HepG2 (cell line): ENCODE measurements at regions not wholly inside any gene's neighbourhood (a gene's known extent, or its start where the extent isn't known, plus 50 kb on each side); places are given as distances from the start of the nearest gene placed in this dataset.

ENCODE experiments used
- ATAC-seq: fragments of 200-7000 bp; cut with Tn5 transposase; 3 replicates; pipeline ENCODE4 v1.9.1; 2020; ENCODE audit warnings: mild to moderate bottlenecking, moderate library complexity
- BruUV-seq: library from RNA; stranded (reverse); fragments of 400-500 nt; replicated peaks from 2 replicates; lab custom pipeline; 2021; lab: Mats Ljungman, UMichigan
- CTCF ChIA-PET: fragments of 300-600 bp; formaldehyde crosslinking; extraction: SDS; loops from one replicate; lab custom pipeline; 2021; ENCODE audit warnings: low total read pairs, inconsistent platforms, low intra/inter-chr PET ratio; lab: Yijun Ruan, JAX
- POLR2A ChIA-PET: fragments of 350-600 bp; sonication (Branson Sonifier 250); formaldehyde crosslinking; loops from one replicate; lab custom pipeline; 2020; ENCODE audit warnings: antibody characterized with exemption, inconsistent platforms; lab: Yijun Ruan, JAX
- DNase-seq: peaks from one replicate; pipeline ENCODE4 v3.0.0-alpha.2; 2015; ENCODE audit warnings: low spot score
- FAIRE-seq: peaks from 3 replicates; lab custom pipeline; 2011; peaks lifted over from hg19 to GRCh38; lab: Jason Lieb, UNC
- H2AFZ ChIP-seq: one replicate; pipeline ENCODE4 v1.6.1; 2011; ENCODE audit warnings: low read length, inconsistent platforms
- H3K27ac ChIP-seq: fragments of 300-600 bp; 3 replicates; pipeline ENCODE4 v1.8.0; 2011; ENCODE audit warnings: mixed run types, mild to moderate bottlenecking, mixed read lengths, low read length, inconsistent platforms; ENCODE audit not compliant: insufficient read depth; ENCODE audit errors: extremely low read length
- H3K27me3 ChIP-seq, 2 experiments: fragments of 200-600 bp in 1 of 2; 2 replicates in 1 of 2; 3 replicates in 1 of 2; pipeline versions ENCODE4 v1.6.0 to v1.8.0; 2011; ENCODE audit warnings: low read length in 2 of 2, mild to moderate bottlenecking in 2 of 2, moderate library complexity in 2 of 2, inconsistent platforms in 1 of 2; ENCODE audit not compliant: insufficient read depth in 2 of 2, control insufficient read depth in 1 of 2
- H3K36me3 ChIP-seq, 2 experiments: fragments of 200-600 bp in 1 of 2; replicated peaks in 1 of 2; 2 replicates in 1 of 2; 3 replicates in 1 of 2; pipeline versions ENCODE4 v1.5.1 to v1.8.0; 2011; ENCODE audit warnings: low read length in 2 of 2, inconsistent platforms in 1 of 2; ENCODE audit not compliant: insufficient read depth in 2 of 2, control insufficient read depth in 1 of 2
- H3K4me1 ChIP-seq: 2 replicates; pipeline ENCODE4 v1.5.1; 2012; ENCODE audit warnings: low read length, inconsistent platforms; ENCODE audit not compliant: insufficient read depth
- H3K4me2 ChIP-seq: 2 replicates; pipeline ENCODE4 v1.6.0; 2011; ENCODE audit warnings: low read depth, low read length, inconsistent platforms
- H3K4me3 ChIP-seq, 3 experiments: fragments of 200-600 bp in 1 of 3; sonication (generic), shearing (Covaris generic) in 1 of 3; replicated peaks in 1 of 3; 2 replicates each; pipeline ENCODE4 v1.5.1; 2011 to 2016; ENCODE audit warnings: low read length in 3 of 3, inconsistent platforms in 2 of 3, low read depth in 2 of 3, mild to moderate bottlenecking in 2 of 3, control low read depth in 1 of 3, mixed read lengths in 1 of 3; ENCODE audit not compliant: insufficient read depth in 1 of 3
- H3K79me2 ChIP-seq: one replicate; pipeline ENCODE4 v1.6.1; 2011; ENCODE audit warnings: low read length, inconsistent platforms; ENCODE audit not compliant: insufficient read depth
- H3K9ac ChIP-seq: 2 replicates; pipeline ENCODE4 v1.6.0; 2011; ENCODE audit warnings: mild to moderate bottlenecking, low read depth, low read length, inconsistent platforms; ENCODE audit not compliant: insufficient read depth
- H3K9me3 ChIP-seq: 2 replicates; pipeline ENCODE4 v1.5.1; 2012; ENCODE audit warnings: mild to moderate bottlenecking, low read length
- H4K20me1 ChIP-seq: 2 replicates; pipeline ENCODE4 v1.6.0; 2011; ENCODE audit warnings: inconsistent platforms, mild to moderate bottlenecking, low read length, moderate library complexity; ENCODE audit not compliant: insufficient read depth
- CBX2 ChIP-seq, 2 experiments: fragments of 200-600 bp in 1 of 2; sonication (generic); formaldehyde crosslinking in 1 of 2; IDR thresholded peaks; 2 replicates each; pipeline versions ENCODE4 v1.7.0 to v1.8.1; 2018 to 2022; ENCODE audit warnings: low read depth in 2 of 2, low read length in 1 of 2, mild to moderate bottlenecking in 1 of 2, missing genetic modification reagents in 1 of 2
- PHF21A ChIP-seq: sonication (generic); formaldehyde crosslinking; IDR thresholded peaks from 2 replicates; pipeline ENCODE4 v1.5.0; 2020; ENCODE audit warnings: mild to moderate bottlenecking, missing genetic modification reagents
- THRA ChIP-seq: sonication (generic); formaldehyde crosslinking; IDR thresholded peaks from 2 replicates; pipeline ENCODE4 v1.4.0; 2020; ENCODE audit warnings: missing genetic modification reagents, borderline replicate concordance
- ZBTB1 ChIP-seq: sonication (generic); formaldehyde crosslinking; IDR thresholded peaks from 2 replicates; pipeline ENCODE4 v1.4.0; 2020; ENCODE audit warnings: missing genetic modification reagents, borderline replicate concordance
- ZBTB4 ChIP-seq: sonication (generic); formaldehyde crosslinking; IDR thresholded peaks from 2 replicates; pipeline ENCODE4 v1.4.0; 2020; ENCODE audit warnings: missing genetic modification reagents, mild to moderate bottlenecking, borderline replicate concordance
- ZNF17 ChIP-seq: sonication (generic); formaldehyde crosslinking; IDR thresholded peaks from 2 replicates; pipeline ENCODE4 v1.5.0; 2020; ENCODE audit warnings: mild to moderate bottlenecking, missing genetic modification reagents
- ZNF446 ChIP-seq: sonication (generic); formaldehyde crosslinking; IDR thresholded peaks from 2 replicates; pipeline ENCODE4 v1.5.0; 2020; ENCODE audit warnings: mild to moderate bottlenecking, missing genetic modification reagents
- ZZZ3 ChIP-seq: sonication (generic); formaldehyde crosslinking; IDR thresholded peaks from 2 replicates; pipeline ENCODE4 v1.4.0; 2020; ENCODE audit warnings: missing genetic modification reagents, mild to moderate bottlenecking, borderline replicate concordance
- WGBS: methylation state at CpG from one replicate; pipeline ENCODE4 v1.1.6; 2017; ENCODE audit warnings: low lambda C conversion rate; 5-methylcytosine and 5-hydroxymethylcytosine counted together
- in situ Hi-C: cut with HindIII; loops from 2 replicates; pipeline ENCODE4 v1.10.0; 2017; ENCODE audit warnings: low pct_unique_long_range_greater_than_20kb; ENCODE audit not compliant: extremely low pct_ligation_motif_present
- intact Hi-C: fragments of 100-400 bp; cut with micrococcal nuclease; formaldehyde crosslinking; loops from one replicate; pipeline ENCODE4 v1.10.0; 2022; ENCODE audit not compliant: unreplicated experiment

DNA sequence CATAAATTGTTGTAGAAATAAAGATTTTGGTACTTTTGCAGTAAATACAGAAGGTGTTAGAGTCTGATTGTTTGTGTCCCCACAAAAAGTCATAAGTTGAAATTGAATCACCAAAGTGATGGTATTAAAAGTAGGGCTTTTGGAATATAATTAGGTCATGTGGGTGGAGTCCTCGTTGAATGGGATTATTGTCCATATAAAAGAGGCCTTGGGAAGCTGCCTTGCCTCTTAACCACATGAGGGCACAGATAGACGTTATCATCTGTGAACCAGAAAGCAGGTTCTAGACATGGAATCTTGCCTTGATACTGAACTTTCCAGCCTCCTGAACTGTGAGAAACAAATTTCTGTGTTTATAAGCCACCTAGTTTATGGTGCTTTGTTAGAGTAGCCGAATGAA lies 186.8 kb downstream of the PRR20E start:
- no peak for FAIRE-seq
- no peak for ATAC-seq
- in situ Hi-C loops = no loop called here

More for the DNA sequence above, 186.8 kb downstream of the PRR20E start:
- H3K27ac ChIP-seq = no peak overlapping the region
- H3K36me3 ChIP-seq = no peaks in the 10 kb centered on the region
- intact Hi-C loops = no loop called here
- 0% methylated on average over 3 of the region's 3 CpGs for WGBS
- H2AFZ ChIP-seq = no peak overlapping the region
- H3K9me3 ChIP-seq = peaks cover 10% of the 10 kb centered on the region
- H4K20me1 ChIP-seq = no peaks in the 10 kb centered on the region
- CTCF ChIA-PET = no interaction called here
- POLR2A ChIA-PET = no interaction called here
- H3K79me2 ChIP-seq = no peaks in the 10 kb centered on the region
- H3K4me2 ChIP-seq = no peak overlapping the region
- no peak for DNase-seq
- H3K4me1 ChIP-seq = no peaks in the 10 kb centered on the region
- TF ChIP-seq ZZZ3 (CRISPR knock-in tag) (no peak), CBX2 (IDR thresholded peaks at IDR 0.05; ENCODE audit: low read depth, low read length) (no peak), CBX2 (CRISPR knock-in tag; IDR thresholded peaks at IDR 0.05; ENCODE audit: low read depth) (no peak), ZBTB4 (CRISPR knock-in tag) (no peak), ZNF17 (CRISPR knock-in tag) (no peak), PHF21A (CRISPR knock-in tag) (no peak), THRA (CRISPR knock-in tag) (no peak), ZBTB1 (CRISPR knock-in tag) (no peak), ZNF446 (no peak)
- no TSS peak for BruUV-seq
- H3K9ac ChIP-seq = no peak overlapping the region
- no peak overlapping the region for H3K4me3 ChIP-seq
- no peaks in the 10 kb centered on the region for H3K27me3 ChIP-seq
